ENCODE measurements at regions not wholly inside any gene's neighbourhood (a gene's known extent, or its start where the extent isn't known, plus 50 kb on each side); places are given as distances from the start of the nearest gene placed in this dataset.
"Not testable (repeated sequence)": the region's sequence is repeated elsewhere in the genome, so short reads cannot be mapped to it uniquely, and the experiment has no call there.

GRCh38 chr14:105702275-105702817 lies 176.0 kb downstream of the TMEM121 start:
- H3K4me2 ChIP-seq (ENCODE audit: insufficient read depth, low read length) = no peak overlapping the region
- ChIA-PET CTCF (no interaction called here), POLR2A (no interaction called here)
- H3K4me3 ChIP-seq (replicated peaks in 1 of 3; ENCODE audit: insufficient read depth in 1 of 3, low read depth in 1 of 3, low read length in 3 of 3) = no peak overlapping the region
- no peaks in the 10 kb centered on the region for H3K36me3 ChIP-seq (ENCODE audit: control insufficient read depth in 2 of 2, extremely low read depth in 1 of 2, insufficient read depth in 2 of 2, low read length in 2 of 2)
- H3K27me3 ChIP-seq (ENCODE audit: control insufficient read depth in 2 of 2, insufficient read depth in 2 of 2, low read length in 2 of 2) = no peaks in the 10 kb centered on the region
- H4K20me1 ChIP-seq (replicated peaks; ENCODE audit: control insufficient read depth, extremely low read depth, insufficient read depth, low read length) = no peaks in the 10 kb centered on the region
- no peaks in the 10 kb centered on the region for H3K79me2 ChIP-seq (ENCODE audit: control insufficient read depth, insufficient read depth, low read length)
- TF ChIP-seq EZH2 (IDR thresholded peaks at IDR 0.05; ENCODE audit: borderline replicate concordance, low read depth, low read length, severe bottlenecking) (no peak), MYC (IDR thresholded peaks at IDR 0.05; ENCODE audit: low read depth, low read length) (no peak), GATA2 (IDR thresholded peaks at IDR 0.05; ENCODE audit: insufficient read depth, insufficient read length, low read depth, low read length) (no peak)
- H3K27ac ChIP-seq (ENCODE audit: insufficient read depth, low read depth, low read length) = no peak overlapping the region
- intact Hi-C loops (cut with micrococcal nuclease) = no loop called here
- peaks cover 3% of the 10 kb centered on the region for H3K9me3 ChIP-seq (replicated peaks; ENCODE audit: control insufficient read depth, insufficient read depth, low read length)
- no peak for DNase-seq (ENCODE audit: low read depth, low spot score)
- H3K9ac ChIP-seq (replicated peaks; ENCODE audit: extremely low read depth, insufficient read depth, low read length) = no peak overlapping the region
- no TSS peak for BruUV-seq (replicated peaks)
- H3K4me1 ChIP-seq (ENCODE audit: control insufficient read depth, extremely low read depth, insufficient read depth, low read length) = no peaks in the 10 kb centered on the region
- no peak for FAIRE-seq
- no peak overlapping the region for H2AFZ ChIP-seq (ENCODE audit: low read depth, low read length)
- dilution Hi-C loops (cut with MboI; ENCODE audit: extremely low pct_ligation_motif_present, low sequenced_read_pairs) = no loop called here
- H3K9me1 ChIP-seq (replicated peaks; ENCODE audit: control insufficient read depth, extremely low read depth, insufficient read depth, low read length) = no peaks in the 10 kb centered on the region

- H3K4me3 ChIP-seq (replicated peaks in 1 of 3; ENCODE audit: insufficient read depth in 1 of 3, low read depth in 1 of 3, low read length in 3 of 3); FAIRE-seq; dilution Hi-C loops (cut with MboI; ENCODE audit: extremely low pct_ligation_motif_present, low sequenced_read_pairs); DNase-seq (ENCODE audit: low read depth, low spot score); H3K27me3 ChIP-seq (ENCODE audit: control insufficient read depth in 2 of 2, insufficient read depth in 2 of 2, low read length in 2 of 2); POLR2A ChIA-PET; H3K9me3 ChIP-seq (replicated peaks; ENCODE audit: control insufficient read depth, insufficient read depth, low read length); BruUV-seq (replicated peaks); H3K9me1 ChIP-seq (replicated peaks; ENCODE audit: control insufficient read depth, extremely low read depth, insufficient read depth, low read length); H3K36me3 ChIP-seq (ENCODE audit: control insufficient read depth in 2 of 2, extremely low read depth in 1 of 2, insufficient read depth in 2 of 2, low read length in 2 of 2); H3K79me2 ChIP-seq (ENCODE audit: control insufficient read depth, insufficient read depth, low read length); H3K4me1 ChIP-seq (ENCODE audit: control insufficient read depth, extremely low read depth, insufficient read depth, low read length); intact Hi-C loops (cut with micrococcal nuclease); H3K9ac ChIP-seq (replicated peaks; ENCODE audit: extremely low read depth, insufficient read depth, low read length); CTCF ChIA-PET; H2AFZ ChIP-seq (ENCODE audit: low read depth, low read length); H3K27ac ChIP-seq (ENCODE audit: insufficient read depth, low read depth, low read length); H4K20me1 ChIP-seq (replicated peaks; ENCODE audit: control insufficient read depth, extremely low read depth, insufficient read depth, low read length); H3K4me2 ChIP-seq (ENCODE audit: insufficient read depth, low read length): not testable (repeated sequence)
Observed at GRCh38 chr14:105703044-105703665, 176.8 kb downstream of the TMEM121 start.

GRCh38 chr14:105704091-105704490 lies 177.7 kb downstream of the TMEM121 start:
- H3K27ac ChIP-seq (ENCODE audit: insufficient read depth, low read depth, low read length); intact Hi-C loops (cut with micrococcal nuclease); H3K36me3 ChIP-seq (ENCODE audit: control insufficient read depth in 2 of 2, extremely low read depth in 1 of 2, insufficient read depth in 2 of 2, low read length in 2 of 2); H3K4me3 ChIP-seq (replicated peaks in 1 of 3; ENCODE audit: insufficient read depth in 1 of 3, low read depth in 1 of 3, low read length in 3 of 3); H3K9me3 ChIP-seq (replicated peaks; ENCODE audit: control insufficient read depth, insufficient read depth, low read length); H4K20me1 ChIP-seq (replicated peaks; ENCODE audit: control insufficient read depth, extremely low read depth, insufficient read depth, low read length); H3K9ac ChIP-seq (replicated peaks; ENCODE audit: extremely low read depth, insufficient read depth, low read length); CTCF ChIA-PET; FAIRE-seq; H3K79me2 ChIP-seq (ENCODE audit: control insufficient read depth, insufficient read depth, low read length); H3K27me3 ChIP-seq (ENCODE audit: control insufficient read depth in 2 of 2, insufficient read depth in 2 of 2, low read length in 2 of 2); dilution Hi-C loops (cut with MboI; ENCODE audit: extremely low pct_ligation_motif_present, low sequenced_read_pairs); H3K9me1 ChIP-seq (replicated peaks; ENCODE audit: control insufficient read depth, extremely low read depth, insufficient read depth, low read length); H3K4me2 ChIP-seq (ENCODE audit: insufficient read depth, low read length); POLR2A ChIA-PET; H2AFZ ChIP-seq (ENCODE audit: low read depth, low read length); DNase-seq (ENCODE audit: low read depth, low spot score); H3K4me1 ChIP-seq (ENCODE audit: control insufficient read depth, extremely low read depth, insufficient read depth, low read length); BruUV-seq (replicated peaks): not testable (repeated sequence)

GRCh38 chr14:105704492-105704891 lies 178.1 kb downstream of the TMEM121 start:
- intact Hi-C loops (cut with micrococcal nuclease); dilution Hi-C loops (cut with MboI; ENCODE audit: extremely low pct_ligation_motif_present, low sequenced_read_pairs); H3K4me1 ChIP-seq (ENCODE audit: control insufficient read depth, extremely low read depth, insufficient read depth, low read length); H3K36me3 ChIP-seq (ENCODE audit: control insufficient read depth in 2 of 2, extremely low read depth in 1 of 2, insufficient read depth in 2 of 2, low read length in 2 of 2); H2AFZ ChIP-seq (ENCODE audit: low read depth, low read length); H3K27ac ChIP-seq (ENCODE audit: insufficient read depth, low read depth, low read length); DNase-seq (ENCODE audit: low read depth, low spot score); H3K4me3 ChIP-seq (replicated peaks in 1 of 3; ENCODE audit: insufficient read depth in 1 of 3, low read depth in 1 of 3, low read length in 3 of 3); H3K9me1 ChIP-seq (replicated peaks; ENCODE audit: control insufficient read depth, extremely low read depth, insufficient read depth, low read length); BruUV-seq (replicated peaks); FAIRE-seq; H3K9ac ChIP-seq (replicated peaks; ENCODE audit: extremely low read depth, insufficient read depth, low read length); CTCF ChIA-PET; H3K4me2 ChIP-seq (ENCODE audit: insufficient read depth, low read length); POLR2A ChIA-PET; H4K20me1 ChIP-seq (replicated peaks; ENCODE audit: control insufficient read depth, extremely low read depth, insufficient read depth, low read length); H3K9me3 ChIP-seq (replicated peaks; ENCODE audit: control insufficient read depth, insufficient read depth, low read length); H3K79me2 ChIP-seq (ENCODE audit: control insufficient read depth, insufficient read depth, low read length); H3K27me3 ChIP-seq (ENCODE audit: control insufficient read depth in 2 of 2, insufficient read depth in 2 of 2, low read length in 2 of 2): not testable (repeated sequence)

Data from endothelial cell of umbilical vein (primary cell).